ENCODE measurements at regions not wholly inside any gene's neighbourhood (a gene's known extent, or its start where the extent isn't known, plus 50 kb on each side); places are given as distances from the start of the nearest gene placed in this dataset.

DNA sequence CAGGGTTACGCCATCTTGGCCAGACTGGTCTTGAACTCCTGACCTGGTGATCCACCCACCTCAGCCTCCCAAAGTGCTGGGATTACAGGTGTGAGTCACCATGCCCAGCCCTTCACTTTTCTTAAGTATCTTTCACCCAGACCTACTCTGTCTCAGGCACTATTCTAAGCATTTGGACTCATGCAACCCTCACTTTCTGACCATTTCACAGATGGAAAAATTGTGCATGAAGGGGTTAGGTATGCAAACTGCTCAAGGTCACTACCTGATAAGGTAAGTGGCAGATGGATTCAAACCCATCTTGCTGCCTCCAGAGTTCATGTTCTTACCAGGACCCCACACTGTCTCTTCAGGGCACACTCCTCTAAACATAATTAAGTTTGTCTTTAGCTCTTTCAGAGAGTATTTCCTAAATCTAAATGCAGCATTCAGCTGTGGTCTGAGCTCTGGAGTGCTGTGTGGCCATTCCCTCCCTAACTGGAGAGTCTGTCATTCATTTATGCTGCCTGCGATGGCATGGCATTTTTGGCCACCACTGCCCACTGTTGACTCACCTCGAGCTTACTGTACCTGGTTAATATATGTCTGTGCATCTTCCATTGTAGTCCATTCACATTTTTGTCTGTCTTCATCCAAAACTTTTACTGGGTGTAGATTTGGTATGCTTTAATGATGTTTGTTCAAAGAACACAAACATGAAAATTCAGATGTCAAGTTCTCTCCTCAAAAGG is 88.4 kb downstream of the CCDC71L start (continued):
- no peak for TF ChIP-seq ZNF10 (tag by site-specific recombination; IDR thresholded peaks at IDR 0.05)
- no peak for TF ChIP-seq ZNF157 (tag by site-specific recombination; IDR thresholded peaks at IDR 0.05)
- TF ChIP-seq ZNF529 (tag by site-specific recombination; IDR thresholded peaks at IDR 0.05; ENCODE audit: insufficient replicate concordance): no peak
- no peak for TF ChIP-seq ZNF791 (tag by site-specific recombination; IDR thresholded peaks at IDR 0.05)
- TF ChIP-seq OSR2 (tag by site-specific recombination; IDR thresholded peaks at IDR 0.05): no peak
- TF ChIP-seq ZNF404 (tag by site-specific recombination; IDR thresholded peaks at IDR 0.05): no peak

DNA sequence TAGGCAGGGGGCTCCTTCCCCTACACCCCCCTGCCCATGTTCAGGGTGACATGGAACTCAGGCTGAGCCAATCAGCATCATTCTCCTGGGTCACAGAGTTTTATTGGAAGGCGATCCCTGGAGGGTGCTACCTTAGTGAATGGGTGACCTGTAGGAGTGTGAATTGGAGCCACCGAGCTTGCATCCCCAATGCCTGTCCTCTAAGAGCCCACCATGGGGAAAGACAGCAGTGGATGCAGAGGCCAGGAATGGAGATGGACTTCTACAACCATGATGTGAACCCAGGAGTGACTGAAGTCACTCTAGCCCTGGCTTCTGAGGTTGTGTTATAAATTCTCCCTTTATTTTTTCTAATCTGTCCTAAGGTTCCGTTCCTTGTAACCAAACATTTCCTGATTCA is 89.4 kb downstream of the CCDC71L start:
- TF ChIP-seq ZFHX2 (tag by site-specific recombination; conservative IDR thresholded peaks at IDR 0.05): no peak
- TF ChIP-seq ZNF473 (tag by site-specific recombination; IDR thresholded peaks at IDR 0.05): no peak
- TF ChIP-seq ZNF10 (tag by site-specific recombination; IDR thresholded peaks at IDR 0.05): no peak
- no peak for TF ChIP-seq ZNF423 (tag by site-specific recombination; IDR thresholded peaks at IDR 0.05)
- no peak for TF ChIP-seq EGR2 (tag by site-specific recombination; IDR thresholded peaks at IDR 0.05; ENCODE audit: low read depth)
- no peak for TF ChIP-seq ZNF707 (tag by site-specific recombination; IDR thresholded peaks at IDR 0.05)
- no peak for TF ChIP-seq ZBTB17 (tag by site-specific recombination; IDR thresholded peaks at IDR 0.05)
- TF ChIP-seq ZNF394 (tag by site-specific recombination; IDR thresholded peaks at IDR 0.05; ENCODE audit: borderline replicate concordance): no peak
- TF ChIP-seq, protein P1, sequence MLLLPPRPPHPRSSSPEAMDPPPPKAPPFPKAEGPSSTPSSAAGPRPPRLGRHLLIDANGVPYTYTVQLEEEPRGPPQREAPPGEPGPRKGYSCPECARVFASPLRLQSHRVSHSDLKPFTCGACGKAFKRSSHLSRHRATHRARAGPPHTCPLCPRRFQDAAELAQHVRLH (tag by site-specific recombination; IDR thresholded peaks at IDR 0.05): no peak
- TF ChIP-seq HOXA7 (CRISPR knock-in tag; IDR thresholded peaks at IDR 0.05; ENCODE audit: borderline replicate concordance): no peak
- TF ChIP-seq, protein P2, sequence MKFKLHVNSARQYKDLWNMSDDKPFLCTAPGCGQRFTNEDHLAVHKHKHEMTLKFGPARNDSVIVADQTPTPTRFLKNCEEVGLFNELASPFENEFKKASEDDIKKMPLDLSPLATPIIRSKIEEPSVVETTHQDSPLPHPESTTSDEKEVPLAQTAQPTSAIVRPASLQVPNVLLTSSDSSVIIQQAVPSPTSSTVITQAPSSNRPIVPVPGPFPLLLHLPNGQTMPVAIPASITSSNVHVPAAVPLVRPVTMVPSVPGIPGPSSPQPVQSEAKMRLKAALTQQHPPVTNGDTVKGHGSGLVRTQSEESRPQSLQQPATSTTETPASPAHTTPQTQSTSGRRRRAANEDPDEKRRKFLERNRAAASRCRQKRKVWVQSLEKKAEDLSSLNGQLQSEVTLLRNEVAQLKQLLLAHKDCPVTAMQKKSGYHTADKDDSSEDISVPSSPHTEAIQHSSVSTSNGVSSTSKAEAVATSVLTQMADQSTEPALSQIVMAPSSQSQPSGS (tag by site-specific recombination; IDR thresholded peaks at IDR 0.05; ENCODE audit: low read depth): no peak
- TF ChIP-seq, protein P3, sequence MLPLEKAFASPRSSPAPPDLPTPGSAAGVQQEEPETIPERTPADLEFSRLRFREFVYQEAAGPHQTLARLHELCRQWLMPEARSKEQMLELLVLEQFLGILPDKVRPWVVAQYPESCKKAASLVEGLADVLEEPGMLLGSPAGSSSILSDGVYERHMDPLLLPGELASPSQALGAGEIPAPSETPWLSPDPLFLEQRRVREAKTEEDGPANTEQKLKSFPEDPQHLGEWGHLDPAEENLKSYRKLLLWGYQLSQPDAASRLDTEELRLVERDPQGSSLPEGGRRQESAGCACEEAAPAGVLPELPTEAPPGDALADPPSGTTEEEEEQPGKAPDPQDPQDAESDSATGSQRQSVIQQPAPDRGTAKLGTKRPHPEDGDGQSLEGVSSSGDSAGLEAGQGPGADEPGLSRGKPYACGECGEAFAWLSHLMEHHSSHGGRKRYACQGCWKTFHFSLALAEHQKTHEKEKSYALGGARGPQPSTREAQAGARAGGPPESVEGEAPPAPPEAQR (tag by site-specific recombination; IDR thresholded peaks at IDR 0.05): no peak
- TF ChIP-seq ZNF302 (tag by site-specific recombination; IDR thresholded peaks at IDR 0.05; ENCODE audit: low read depth): no peak
- no peak for TF ChIP-seq ZNF501 (tag by site-specific recombination; IDR thresholded peaks at IDR 0.05)
- TF ChIP-seq, protein P4, sequence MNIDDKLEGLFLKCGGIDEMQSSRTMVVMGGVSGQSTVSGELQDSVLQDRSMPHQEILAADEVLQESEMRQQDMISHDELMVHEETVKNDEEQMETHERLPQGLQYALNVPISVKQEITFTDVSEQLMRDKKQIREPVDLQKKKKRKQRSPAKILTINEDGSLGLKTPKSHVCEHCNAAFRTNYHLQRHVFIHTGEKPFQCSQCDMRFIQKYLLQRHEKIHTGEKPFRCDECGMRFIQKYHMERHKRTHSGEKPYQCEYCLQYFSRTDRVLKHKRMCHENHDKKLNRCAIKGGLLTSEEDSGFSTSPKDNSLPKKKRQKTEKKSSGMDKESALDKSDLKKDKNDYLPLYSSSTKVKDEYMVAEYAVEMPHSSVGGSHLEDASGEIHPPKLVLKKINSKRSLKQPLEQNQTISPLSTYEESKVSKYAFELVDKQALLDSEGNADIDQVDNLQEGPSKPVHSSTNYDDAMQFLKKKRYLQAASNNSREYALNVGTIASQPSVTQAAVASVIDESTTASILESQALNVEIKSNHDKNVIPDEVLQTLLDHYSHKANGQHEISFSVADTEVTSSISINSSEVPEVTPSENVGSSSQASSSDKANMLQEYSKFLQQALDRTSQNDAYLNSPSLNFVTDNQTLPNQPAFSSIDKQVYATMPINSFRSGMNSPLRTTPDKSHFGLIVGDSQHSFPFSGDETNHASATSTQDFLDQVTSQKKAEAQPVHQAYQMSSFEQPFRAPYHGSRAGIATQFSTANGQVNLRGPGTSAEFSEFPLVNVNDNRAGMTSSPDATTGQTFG (tag by site-specific recombination; IDR thresholded peaks at IDR 0.05; ENCODE audit: borderline replicate concordance): no peak
- no peak overlapping the region for H3K4me3 ChIP-seq (ENCODE audit: low read depth, low read length)
- POLR2A ChIA-PET: no interaction called here
- H3K4me1 ChIP-seq (ENCODE audit: control insufficient read depth, insufficient read depth, low read length): no peaks in the 10 kb centered on the region
- no peaks in the 10 kb centered on the region for H3K9me3 ChIP-seq (ENCODE audit: control insufficient read depth, insufficient read depth, low read depth, low read length)
- H3K36me3 ChIP-seq (ENCODE audit: control insufficient read depth in 2 of 2, insufficient read depth in 1 of 2, low read length in 2 of 2): no peaks in the 10 kb centered on the region
- CTCF ChIA-PET: no interaction called here
- H3K27ac ChIP-seq (ENCODE audit: extremely low read depth, low read depth, low read length): no peak overlapping the region
